ENCODE measurements at regions not wholly inside any gene's neighbourhood (a gene's known extent, or its start where the extent isn't known, plus 50 kb on each side); places are given as distances from the start of the nearest gene placed in this dataset.

DNA sequence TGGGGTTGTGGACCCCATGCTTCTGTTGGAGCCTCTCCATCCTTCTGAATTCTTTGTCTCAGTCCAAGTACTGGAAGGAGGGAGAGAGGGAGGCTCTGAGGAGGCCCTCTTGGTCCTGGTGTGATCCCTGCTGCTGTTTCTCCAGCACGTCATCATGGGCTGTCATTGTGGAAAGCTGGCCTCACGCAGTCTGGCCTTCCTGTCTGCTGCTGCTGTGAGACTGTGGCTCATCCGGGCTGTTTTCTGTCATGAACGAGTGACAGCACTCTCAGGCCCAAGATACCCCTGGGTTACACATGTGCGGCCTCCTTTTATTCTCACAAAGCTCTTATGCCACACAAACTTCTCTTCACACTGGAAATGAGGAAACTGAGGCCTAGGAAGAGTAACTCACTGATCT is 499.3 kb downstream of the CCDC171 start:
- TF ChIP-seq, protein P1, sequence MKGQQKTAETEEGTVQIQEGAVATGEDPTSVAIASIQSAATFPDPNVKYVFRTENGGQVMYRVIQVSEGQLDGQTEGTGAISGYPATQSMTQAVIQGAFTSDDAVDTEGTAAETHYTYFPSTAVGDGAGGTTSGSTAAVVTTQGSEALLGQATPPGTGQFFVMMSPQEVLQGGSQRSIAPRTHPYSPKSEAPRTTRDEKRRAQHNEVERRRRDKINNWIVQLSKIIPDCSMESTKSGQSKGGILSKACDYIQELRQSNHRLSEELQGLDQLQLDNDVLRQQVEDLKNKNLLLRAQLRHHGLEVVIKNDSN (IDR thresholded peaks at IDR 0.05; ENCODE audit: borderline replicate concordance, low read depth) = no peak
- TF ChIP-seq RFX5 (IDR thresholded peaks at IDR 0.05; ENCODE audit: low read length) (no peak), POLR2AphosphoS5 (IDR thresholded peaks at IDR 0.05; ENCODE audit: low read depth, low read length) (no peak), EZH2phosphoT487 (IDR thresholded peaks at IDR 0.05; ENCODE audit: borderline replicate concordance, low read depth) (no peak), FOSL2 (IDR thresholded peaks at IDR 0.05; ENCODE audit: borderline replicate concordance, low read depth) (no peak), ELF1 (IDR thresholded peaks at IDR 0.05) (no peak), RAD21 (IDR thresholded peaks at IDR 0.05; ENCODE audit: low read length) (no peak), FOXJ3 (CRISPR knock-in tag; IDR thresholded peaks at IDR 0.05) (no peak), EP300 (IDR thresholded peaks at IDR 0.05; ENCODE audit: borderline replicate concordance in 1 of 2, low read depth in 1 of 2, low read length in 1 of 2) (no peak), GABPA (IDR thresholded peaks at IDR 0.05; ENCODE audit: low read depth) (no peak), JUND (IDR thresholded peaks at IDR 0.05) (no peak), SMC3 (IDR thresholded peaks at IDR 0.05; ENCODE audit: low read depth, low read length) (no peak)
- TF ChIP-seq, protein P2, sequence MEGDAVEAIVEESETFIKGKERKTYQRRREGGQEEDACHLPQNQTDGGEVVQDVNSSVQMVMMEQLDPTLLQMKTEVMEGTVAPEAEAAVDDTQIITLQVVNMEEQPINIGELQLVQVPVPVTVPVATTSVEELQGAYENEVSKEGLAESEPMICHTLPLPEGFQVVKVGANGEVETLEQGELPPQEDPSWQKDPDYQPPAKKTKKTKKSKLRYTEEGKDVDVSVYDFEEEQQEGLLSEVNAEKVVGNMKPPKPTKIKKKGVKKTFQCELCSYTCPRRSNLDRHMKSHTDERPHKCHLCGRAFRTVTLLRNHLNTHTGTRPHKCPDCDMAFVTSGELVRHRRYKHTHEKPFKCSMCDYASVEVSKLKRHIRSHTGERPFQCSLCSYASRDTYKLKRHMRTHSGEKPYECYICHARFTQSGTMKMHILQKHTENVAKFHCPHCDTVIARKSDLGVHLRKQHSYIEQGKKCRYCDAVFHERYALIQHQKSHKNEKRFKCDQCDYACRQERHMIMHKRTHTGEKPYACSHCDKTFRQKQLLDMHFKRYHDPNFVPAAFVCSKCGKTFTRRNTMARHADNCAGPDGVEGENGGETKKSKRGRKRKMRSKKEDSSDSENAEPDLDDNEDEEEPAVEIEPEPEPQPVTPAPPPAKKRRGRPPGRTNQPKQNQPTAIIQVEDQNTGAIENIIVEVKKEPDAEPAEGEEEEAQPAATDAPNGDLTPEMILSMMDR (IDR thresholded peaks at IDR 0.05) = no peak
- TF ChIP-seq, protein P3, sequence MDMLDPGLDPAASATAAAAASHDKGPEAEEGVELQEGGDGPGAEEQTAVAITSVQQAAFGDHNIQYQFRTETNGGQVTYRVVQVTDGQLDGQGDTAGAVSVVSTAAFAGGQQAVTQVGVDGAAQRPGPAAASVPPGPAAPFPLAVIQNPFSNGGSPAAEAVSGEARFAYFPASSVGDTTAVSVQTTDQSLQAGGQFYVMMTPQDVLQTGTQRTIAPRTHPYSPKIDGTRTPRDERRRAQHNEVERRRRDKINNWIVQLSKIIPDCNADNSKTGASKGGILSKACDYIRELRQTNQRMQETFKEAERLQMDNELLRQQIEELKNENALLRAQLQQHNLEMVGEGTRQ (IDR thresholded peaks at IDR 0.05; ENCODE audit: borderline replicate concordance, low read depth, low read length) = no peak

Data from SK-N-SH (cell line).